Caco-2 (cell line): ENCODE measurements at regions not wholly inside any gene's neighbourhood (a gene's known extent, or its start where the extent isn't known, plus 50 kb on each side); places are given as distances from the start of the nearest gene placed in this dataset.

Source experiments
- BruUV-seq: library from RNA; stranded (reverse); fragments of 400-500 nt; replicated peaks from 2 replicates; lab custom pipeline; 2021; lab: Mats Ljungman, UMichigan
- CTCF ChIA-PET: fragments of 300-600 bp; sonication (Branson Sonifier 250); formaldehyde crosslinking; loops from one replicate; lab custom pipeline; 2022; ENCODE audit warnings: antibody characterized with exemption; lab: Charles Lee
- POLR2A ChIA-PET: fragments of 300-600 bp; sonication (Branson Sonifier 250); formaldehyde crosslinking; loops from one replicate; lab custom pipeline; 2022; ENCODE audit warnings: antibody characterized with exemption; lab: Charles Lee
- DNase-seq, 2 experiments: peaks; one replicate each; pipeline versions ENCODE4 v3.0.0 to v3.0.0-alpha.2; 2020 to 2022
- H3K27me3 ChIP-seq: replicated peaks from 2 replicates; pipeline ENCODE4 v1.6.0; 2011; ENCODE audit warnings: low read length; ENCODE audit not compliant: control insufficient read depth, insufficient read depth
- H3K36me3 ChIP-seq: 2 replicates; pipeline ENCODE4 v1.5.1; 2011; ENCODE audit warnings: low read length; ENCODE audit not compliant: control insufficient read depth, insufficient read depth
- H3K4me1 ChIP-seq: fragments of 250-450 bp; sonication (Bioruptor Pico); 2 replicates; pipeline ENCODE4 v1.5.1; 2020; ENCODE audit warnings: mild to moderate bottlenecking
- H3K4me3 ChIP-seq: 2 replicates; pipeline ENCODE4 v1.5.1; 2011; ENCODE audit warnings: low read depth, mild to moderate bottlenecking, control low read depth, low read length
- H3K9me3 ChIP-seq: fragments of 250-450 bp; sonication (Bioruptor Pico); 2 replicates; pipeline ENCODE4 v1.5.1; 2020; ENCODE audit warnings: mild to moderate bottlenecking, moderate library complexity
- H3K27ac Mint-ChIP-seq: one replicate; pipeline ENCODE4 v1.8.0; 2022; ENCODE audit warnings: mixed read lengths; ENCODE audit not compliant: unreplicated experiment
- H3K27me3 Mint-ChIP-seq: one replicate; pipeline ENCODE4 v1.8.0; 2022; ENCODE audit warnings: mixed read lengths; ENCODE audit not compliant: insufficient read depth, unreplicated experiment
- H3K36me3 Mint-ChIP-seq: one replicate; pipeline ENCODE4 v1.8.0; 2022; ENCODE audit warnings: mild to moderate bottlenecking, mixed read lengths; ENCODE audit not compliant: insufficient read depth, unreplicated experiment
- H3K4me1 Mint-ChIP-seq: one replicate; pipeline ENCODE4 v1.8.0; 2022; ENCODE audit warnings: low read depth, mixed read lengths; ENCODE audit not compliant: unreplicated experiment
- H3K4me3 Mint-ChIP-seq: one replicate; pipeline ENCODE4 v1.8.0; 2022; ENCODE audit warnings: mild to moderate bottlenecking, moderate library complexity, mixed read lengths; ENCODE audit not compliant: unreplicated experiment
- H3K9me3 Mint-ChIP-seq: one replicate; pipeline ENCODE4 v1.8.0; 2022; ENCODE audit warnings: mixed read lengths; ENCODE audit not compliant: unreplicated experiment
- intact Hi-C: fragments of 100-400 bp; cut with micrococcal nuclease; formaldehyde crosslinking; loops from one replicate; pipeline ENCODE4 v1.10.0; 2022; ENCODE audit not compliant: unreplicated experiment
- TF ChIP-seq, protein P1 (sequence below), 2 experiments: fragments of 200-600 bp in 1 of 2; IDR thresholded peaks; 1 replicate in 1 of 2; 2 replicates in 1 of 2; pipeline versions ENCODE4 v1.5.1 to v1.8.0; 2011 to 2022; ENCODE audit warnings: antibody characterized with exemption in 1 of 2, control low read depth in 1 of 2, inconsistent platforms in 1 of 2, low read depth in 1 of 2, low read length in 1 of 2, mild to moderate bottlenecking in 1 of 2, moderate library complexity in 1 of 2; ENCODE audit not compliant: insufficient read depth in 1 of 2, severe bottlenecking in 1 of 2, unreplicated experiment in 1 of 2

GRCh38 chr2:217413193-217413592 lies 553.3 kb upstream of the TNP1 start:
- BruUV-seq, result no TSS peak
- TF ChIP-seq, protein P1, sequence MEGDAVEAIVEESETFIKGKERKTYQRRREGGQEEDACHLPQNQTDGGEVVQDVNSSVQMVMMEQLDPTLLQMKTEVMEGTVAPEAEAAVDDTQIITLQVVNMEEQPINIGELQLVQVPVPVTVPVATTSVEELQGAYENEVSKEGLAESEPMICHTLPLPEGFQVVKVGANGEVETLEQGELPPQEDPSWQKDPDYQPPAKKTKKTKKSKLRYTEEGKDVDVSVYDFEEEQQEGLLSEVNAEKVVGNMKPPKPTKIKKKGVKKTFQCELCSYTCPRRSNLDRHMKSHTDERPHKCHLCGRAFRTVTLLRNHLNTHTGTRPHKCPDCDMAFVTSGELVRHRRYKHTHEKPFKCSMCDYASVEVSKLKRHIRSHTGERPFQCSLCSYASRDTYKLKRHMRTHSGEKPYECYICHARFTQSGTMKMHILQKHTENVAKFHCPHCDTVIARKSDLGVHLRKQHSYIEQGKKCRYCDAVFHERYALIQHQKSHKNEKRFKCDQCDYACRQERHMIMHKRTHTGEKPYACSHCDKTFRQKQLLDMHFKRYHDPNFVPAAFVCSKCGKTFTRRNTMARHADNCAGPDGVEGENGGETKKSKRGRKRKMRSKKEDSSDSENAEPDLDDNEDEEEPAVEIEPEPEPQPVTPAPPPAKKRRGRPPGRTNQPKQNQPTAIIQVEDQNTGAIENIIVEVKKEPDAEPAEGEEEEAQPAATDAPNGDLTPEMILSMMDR (IDR thresholded peaks at IDR 0.05; ENCODE audit: insufficient read depth in 1 of 2, low read depth in 1 of 2, low read length in 1 of 2, severe bottlenecking in 1 of 2, unreplicated experiment in 1 of 2), result no peak
- Histone ChIP-seq H3K27me3 (no peaks in the 10 kb centered on the region; the same call in 1 of the 2 replicates), H3K9me3 (no peaks in the 10 kb centered on the region; the same call in 1 of the 2 replicates), H3K36me3 (no peaks in the 10 kb centered on the region), H3K4me1 (no peaks in the 10 kb centered on the region), H3K4me3 (no peak overlapping the region)
- H3K36me3 Mint-ChIP-seq, result no peaks in the 10 kb centered on the region
- no peaks in the 10 kb centered on the region for H3K4me1 Mint-ChIP-seq
- CTCF ChIA-PET, result no interaction called here
- no peaks in the 10 kb centered on the region for H3K9me3 Mint-ChIP-seq
- DNase-seq, result no peak
- POLR2A ChIA-PET, result no interaction called here
- H3K27me3 Mint-ChIP-seq, result peaks cover 23% of the 10 kb centered on the region
- no peak overlapping the region for H3K4me3 Mint-ChIP-seq
- intact Hi-C loops, result no loop called here
- H3K27ac Mint-ChIP-seq, result no peak overlapping the region

GRCh38 chr2:217412721-217413120 lies 552.9 kb upstream of the TNP1 start:
- peaks cover under 1% of the 10 kb centered on the region for H3K9me3 Mint-ChIP-seq
- Histone ChIP-seq H3K36me3 (no peaks in the 10 kb centered on the region), H3K4me1 (no peaks in the 10 kb centered on the region), H3K4me3 (no peak overlapping the region), H3K27me3 (no peaks in the 10 kb centered on the region; the same call in 1 of the 2 replicates), H3K9me3 (no peaks in the 10 kb centered on the region; the same call in 1 of the 2 replicates)
- H3K27ac Mint-ChIP-seq, result no peak overlapping the region
- H3K4me3 Mint-ChIP-seq, result no peak overlapping the region
- peaks cover 23% of the 10 kb centered on the region for H3K27me3 Mint-ChIP-seq
- no peak for DNase-seq
- POLR2A ChIA-PET, result no interaction called here
- intact Hi-C loops, result no loop called here
- no TSS peak for BruUV-seq
- no peaks in the 10 kb centered on the region for H3K36me3 Mint-ChIP-seq
- TF ChIP-seq, protein P1 (IDR thresholded peaks at IDR 0.05; ENCODE audit: insufficient read depth in 1 of 2, low read depth in 1 of 2, low read length in 1 of 2, severe bottlenecking in 1 of 2, unreplicated experiment in 1 of 2), result no peak
- H3K4me1 Mint-ChIP-seq, result no peaks in the 10 kb centered on the region
- CTCF ChIA-PET, result no interaction called here

DNA sequence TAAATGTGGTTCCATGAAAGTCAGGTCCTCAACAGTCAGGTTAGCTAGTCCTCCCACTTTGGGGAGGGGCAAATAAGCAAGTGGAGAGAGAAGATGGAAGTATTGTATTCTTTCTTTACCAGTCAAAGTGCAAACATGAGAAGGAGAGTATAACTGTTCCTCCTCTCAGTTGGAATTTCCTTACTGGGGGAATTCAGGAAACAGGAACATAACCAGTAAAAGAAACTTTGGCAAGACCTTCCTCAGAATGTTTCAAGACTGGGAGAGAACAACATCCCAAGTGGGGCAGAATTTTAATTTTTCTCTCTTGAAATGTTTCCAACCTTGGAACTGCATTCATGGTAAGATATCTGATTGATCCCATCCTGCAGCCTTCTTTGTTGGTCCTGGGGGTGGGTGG lies 552.4 kb upstream of the TNP1 start:
- Histone ChIP-seq H3K36me3 (no peaks in the 10 kb centered on the region), H3K4me1 (no peaks in the 10 kb centered on the region), H3K9me3 (no peaks in the 10 kb centered on the region; the same call in 1 of the 2 replicates), H3K4me3 (no peak overlapping the region), H3K27me3 (no peaks in the 10 kb centered on the region; the same call in 1 of the 2 replicates)
- intact Hi-C loops, result no loop called here
- H3K27me3 Mint-ChIP-seq, result peaks cover 18% of the 10 kb centered on the region
- no TSS peak for BruUV-seq
- TF ChIP-seq, protein P1 (IDR thresholded peaks at IDR 0.05; ENCODE audit: insufficient read depth in 1 of 2, low read depth in 1 of 2, low read length in 1 of 2, severe bottlenecking in 1 of 2, unreplicated experiment in 1 of 2), result no peak
- H3K4me1 Mint-ChIP-seq, result no peaks in the 10 kb centered on the region
- ChIA-PET POLR2A (no interaction called here), CTCF (no interaction called here)
- H3K36me3 Mint-ChIP-seq, result no peaks in the 10 kb centered on the region
- H3K27ac Mint-ChIP-seq, result no peak overlapping the region
- H3K4me3 Mint-ChIP-seq, result no peak overlapping the region
- DNase-seq, result no peak
- H3K9me3 Mint-ChIP-seq, result peaks cover 5% of the 10 kb centered on the region
